ENCODE measurements at regions not wholly inside any gene's neighbourhood (a gene's known extent, or its start where the extent isn't known, plus 50 kb on each side); places are given as distances from the start of the nearest gene placed in this dataset.

- Histone ChIP-seq H3K79me1 (ENCODE audit: low read length) (no peaks in the 10 kb centered on the region), H2AK5ac (ENCODE audit: low read length) (no peak overlapping the region), H2BK15ac (replicated peaks; ENCODE audit: low read depth) (no peak overlapping the region), H3K4ac (ENCODE audit: low read depth, low read length) (no peak overlapping the region), H2BK5ac (ENCODE audit: low read length) (no peak overlapping the region), H4K5ac (ENCODE audit: low read length) (no peak overlapping the region), H3K27ac (ENCODE audit: low read depth, low read length) (no peak overlapping the region), H2BK120ac (ENCODE audit: low read depth, low read length) (no peak overlapping the region), H3K79me2 (ENCODE audit: control insufficient read depth, insufficient read depth, low read length) (no peaks in the 10 kb centered on the region), H3K36me3 (ENCODE audit: control insufficient read depth, insufficient read depth, low read length) (no peaks in the 10 kb centered on the region), H3K4me2 (ENCODE audit: low read length) (no peak overlapping the region), H3K4me1 (ENCODE audit: control insufficient read depth, low read depth, low read length) (no peaks in the 10 kb centered on the region), H3K56ac (ENCODE audit: low read length) (no peak overlapping the region), H3K9ac (ENCODE audit: low read length) (no peak overlapping the region), H3K27me3 (ENCODE audit: insufficient read depth, low read length, poor library complexity) (no peaks in the 10 kb centered on the region), H4K8ac (ENCODE audit: low read depth, low read length) (no peak overlapping the region), H3K18ac (ENCODE audit: low read length) (no peak overlapping the region), H3K23ac (ENCODE audit: low read length) (no peak overlapping the region), H3K4me3 (ENCODE audit: low read length) (no peak overlapping the region)
- no CpG with 5 or more reads among the region's 3 CpGs for WGBS (ENCODE audit: extremely low coverage, insufficient coverage, low lambda C conversion rate)
- DNase-seq = no peak
Measured at GRCh38 chr6:140478631-140479030, 1104.2 kb upstream of the CITED2 start.

- H2BK5ac ChIP-seq (ENCODE audit: low read length) = no peak overlapping the region
- no CpG with 5 or more reads among the region's 2 CpGs for WGBS (ENCODE audit: extremely low coverage, insufficient coverage, low lambda C conversion rate)
- H3K79me2 ChIP-seq (ENCODE audit: control insufficient read depth, insufficient read depth, low read length) = no peaks in the 10 kb centered on the region
Measured at GRCh38 chr6:140475086-140475485, 1100.6 kb upstream of the CITED2 start.

GRCh38 chr6:140464720-140465119 is 1090.3 kb upstream of the CITED2 start:
- Histone ChIP-seq H3K4me2 (ENCODE audit: low read length) (no peak overlapping the region), H3K4me3 (ENCODE audit: low read length) (no peak overlapping the region), H3K79me2 (ENCODE audit: control insufficient read depth, insufficient read depth, low read length) (no peaks in the 10 kb centered on the region), H2BK120ac (ENCODE audit: low read depth, low read length) (no peak overlapping the region), H3K23ac (ENCODE audit: low read length) (no peak overlapping the region), H3K36me3 (ENCODE audit: control insufficient read depth, insufficient read depth, low read length) (no peaks in the 10 kb centered on the region), H4K5ac (ENCODE audit: low read length) (no peak overlapping the region), H3K4me1 (ENCODE audit: control insufficient read depth, low read depth, low read length) (no peaks in the 10 kb centered on the region), H3K56ac (ENCODE audit: low read length) (no peak overlapping the region), H2AK5ac (ENCODE audit: low read length) (no peak overlapping the region), H3K9ac (ENCODE audit: low read length) (no peak overlapping the region), H3K4ac (ENCODE audit: low read depth, low read length) (no peak overlapping the region), H2BK5ac (ENCODE audit: low read length) (no peak overlapping the region), H3K79me1 (ENCODE audit: low read length) (no peaks in the 10 kb centered on the region), H2BK15ac (replicated peaks; ENCODE audit: low read depth) (no peak overlapping the region), H3K27me3 (ENCODE audit: insufficient read depth, low read length, poor library complexity) (no peaks in the 10 kb centered on the region), H3K27ac (ENCODE audit: low read depth, low read length) (no peak overlapping the region), H3K18ac (ENCODE audit: low read length) (no peak overlapping the region), H4K8ac (ENCODE audit: low read depth, low read length) (no peak overlapping the region)
- WGBS (ENCODE audit: extremely low coverage, insufficient coverage, low lambda C conversion rate) = 100% methylated on average over 1 of the region's 3 CpGs
- DNase-seq = no peak

More at GRCh38 chr6:140475086-140475485, 1100.6 kb upstream of the CITED2 start:
- H3K18ac ChIP-seq (ENCODE audit: low read length) = no peak overlapping the region
- H2AK5ac ChIP-seq (ENCODE audit: low read length) = no peak overlapping the region
- no peak overlapping the region for H4K5ac ChIP-seq (ENCODE audit: low read length)
- H3K23ac ChIP-seq (ENCODE audit: low read length) = no peak overlapping the region
- no peak overlapping the region for H3K56ac ChIP-seq (ENCODE audit: low read length)
- no peak overlapping the region for H3K4me2 ChIP-seq (ENCODE audit: low read length)
- H3K36me3 ChIP-seq (ENCODE audit: control insufficient read depth, insufficient read depth, low read length) = no peaks in the 10 kb centered on the region
- H3K9ac ChIP-seq (ENCODE audit: low read length) = no peak overlapping the region
- H3K79me1 ChIP-seq (ENCODE audit: low read length) = no peaks in the 10 kb centered on the region
- H2BK15ac ChIP-seq (replicated peaks; ENCODE audit: low read depth) = no peak overlapping the region
- no peak overlapping the region for H3K27ac ChIP-seq (ENCODE audit: low read depth, low read length)
- DNase-seq = no peak
- no peak overlapping the region for H4K8ac ChIP-seq (ENCODE audit: low read depth, low read length)
- no peak overlapping the region for H2BK120ac ChIP-seq (ENCODE audit: low read depth, low read length)
- H3K4me3 ChIP-seq (ENCODE audit: low read length) = no peak overlapping the region
- H3K4me1 ChIP-seq (ENCODE audit: control insufficient read depth, low read depth, low read length) = no peaks in the 10 kb centered on the region
- H3K27me3 ChIP-seq (ENCODE audit: insufficient read depth, low read length, poor library complexity) = no peaks in the 10 kb centered on the region
- H3K4ac ChIP-seq (ENCODE audit: low read depth, low read length) = no peak overlapping the region

DNA sequence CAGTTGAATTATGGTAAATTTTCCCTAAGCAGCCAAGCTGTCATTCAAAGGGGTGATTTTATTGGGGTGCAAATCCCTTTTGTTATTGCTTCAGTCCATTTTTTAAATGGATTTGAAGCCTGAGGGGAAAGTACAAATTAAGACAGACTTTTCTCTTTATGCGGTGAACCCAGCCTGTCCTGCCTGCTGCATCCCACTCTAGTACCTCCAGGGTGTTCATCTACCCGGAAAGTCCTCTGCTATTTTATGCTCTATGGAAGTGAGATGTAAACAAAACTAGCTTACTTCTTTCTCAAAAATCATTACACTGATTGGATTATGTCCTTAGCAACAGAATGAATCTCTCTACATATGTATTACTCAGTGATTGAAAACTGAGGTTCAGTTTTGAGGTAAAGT is 1088.9 kb upstream of the CITED2 start:
- Histone ChIP-seq H4K5ac (ENCODE audit: low read length) (no peak overlapping the region), H2BK120ac (ENCODE audit: low read depth, low read length) (no peak overlapping the region), H3K4ac (ENCODE audit: low read depth, low read length) (peak overlapping the region; percentile 36), H2AK5ac (ENCODE audit: low read length) (no peak overlapping the region), H3K4me1 (ENCODE audit: control insufficient read depth, low read depth, low read length) (no peaks in the 10 kb centered on the region), H3K27me3 (ENCODE audit: insufficient read depth, low read length, poor library complexity) (no peaks in the 10 kb centered on the region), H3K27ac (ENCODE audit: low read depth, low read length) (no peak overlapping the region), H2BK5ac (ENCODE audit: low read length) (no peak overlapping the region), H2BK15ac (replicated peaks; ENCODE audit: low read depth) (no peak overlapping the region), H3K9ac (ENCODE audit: low read length) (no peak overlapping the region), H3K79me1 (ENCODE audit: low read length) (no peaks in the 10 kb centered on the region), H3K36me3 (ENCODE audit: control insufficient read depth, insufficient read depth, low read length) (no peaks in the 10 kb centered on the region), H3K79me2 (ENCODE audit: control insufficient read depth, insufficient read depth, low read length) (no peaks in the 10 kb centered on the region), H3K23ac (ENCODE audit: low read length) (no peak overlapping the region), H3K4me2 (ENCODE audit: low read length) (no peak overlapping the region), H4K8ac (ENCODE audit: low read depth, low read length) (no peak overlapping the region), H3K56ac (ENCODE audit: low read length) (no peak overlapping the region), H3K18ac (ENCODE audit: low read length) (no peak overlapping the region), H3K4me3 (ENCODE audit: low read length) (no peak overlapping the region)
- WGBS (ENCODE audit: extremely low coverage, insufficient coverage, low lambda C conversion rate) = no CpG with 5 or more reads among the region's 2 CpGs
- DNase-seq = no peak

- Histone ChIP-seq H3K27ac (ENCODE audit: low read depth, low read length) (no peak overlapping the region), H3K36me3 (ENCODE audit: control insufficient read depth, insufficient read depth, low read length) (no peaks in the 10 kb centered on the region), H3K18ac (ENCODE audit: low read length) (no peak overlapping the region), H4K8ac (ENCODE audit: low read depth, low read length) (no peak overlapping the region), H3K4ac (ENCODE audit: low read depth, low read length) (no peak overlapping the region), H3K56ac (ENCODE audit: low read length) (no peak overlapping the region), H3K23ac (ENCODE audit: low read length) (no peak overlapping the region), H3K4me1 (ENCODE audit: control insufficient read depth, low read depth, low read length) (no peaks in the 10 kb centered on the region), H3K79me1 (ENCODE audit: low read length) (no peaks in the 10 kb centered on the region), H2BK15ac (replicated peaks; ENCODE audit: low read depth) (no peak overlapping the region), H3K4me3 (ENCODE audit: low read length) (no peak overlapping the region), H3K79me2 (ENCODE audit: control insufficient read depth, insufficient read depth, low read length) (no peaks in the 10 kb centered on the region), H4K5ac (ENCODE audit: low read length) (no peak overlapping the region), H3K27me3 (ENCODE audit: insufficient read depth, low read length, poor library complexity) (no peaks in the 10 kb centered on the region), H2BK5ac (ENCODE audit: low read length) (no peak overlapping the region), H2BK120ac (ENCODE audit: low read depth, low read length) (no peak overlapping the region), H3K4me2 (ENCODE audit: low read length) (no peak overlapping the region), H3K9ac (ENCODE audit: low read length) (no peak overlapping the region), H2AK5ac (ENCODE audit: low read length) (no peak overlapping the region)
- peak; percentile 78 for DNase-seq
- no CpG with 5 or more reads among the region's 3 CpGs for WGBS (ENCODE audit: extremely low coverage, insufficient coverage, low lambda C conversion rate)
Measured at GRCh38 chr6:140462453-140463311, 1088.2 kb upstream of the CITED2 start.

DNA sequence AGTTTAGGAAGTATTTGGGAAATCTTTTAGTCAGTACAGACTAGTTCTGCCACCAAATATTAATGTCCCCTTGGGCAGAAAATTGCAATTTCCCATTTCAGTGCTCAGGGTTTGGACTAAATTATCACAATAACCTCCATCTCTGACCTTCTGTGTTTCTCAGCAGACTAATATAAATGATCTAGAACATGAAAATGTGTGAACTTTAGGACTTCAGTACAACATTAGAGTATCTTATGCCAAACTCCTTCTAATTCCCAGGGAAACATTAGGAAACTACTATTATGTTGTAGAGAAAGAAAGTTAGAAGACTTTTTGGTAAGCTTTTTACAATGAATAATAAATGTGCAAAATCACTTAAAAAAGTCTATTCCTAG is 1087.6 kb upstream of the CITED2 start:
- Histone ChIP-seq H3K4me1 (ENCODE audit: control insufficient read depth, low read depth, low read length) (no peaks in the 10 kb centered on the region), H4K8ac (ENCODE audit: low read depth, low read length) (no peak overlapping the region), H3K4ac (ENCODE audit: low read depth, low read length) (no peak overlapping the region), H3K79me1 (ENCODE audit: low read length) (no peaks in the 10 kb centered on the region), H3K56ac (ENCODE audit: low read length) (no peak overlapping the region), H2BK15ac (replicated peaks; ENCODE audit: low read depth) (no peak overlapping the region), H2BK120ac (ENCODE audit: low read depth, low read length) (no peak overlapping the region), H4K5ac (ENCODE audit: low read length) (no peak overlapping the region), H3K27ac (ENCODE audit: low read depth, low read length) (no peak overlapping the region), H3K4me2 (ENCODE audit: low read length) (no peak overlapping the region), H3K23ac (ENCODE audit: low read length) (no peak overlapping the region), H3K36me3 (ENCODE audit: control insufficient read depth, insufficient read depth, low read length) (no peaks in the 10 kb centered on the region), H3K27me3 (ENCODE audit: insufficient read depth, low read length, poor library complexity) (no peaks in the 10 kb centered on the region), H3K18ac (ENCODE audit: low read length) (no peak overlapping the region), H3K4me3 (ENCODE audit: low read length) (no peak overlapping the region), H3K79me2 (ENCODE audit: control insufficient read depth, insufficient read depth, low read length) (no peaks in the 10 kb centered on the region), H2BK5ac (ENCODE audit: low read length) (no peak overlapping the region), H2AK5ac (ENCODE audit: low read length) (no peak overlapping the region), H3K9ac (ENCODE audit: low read length) (no peak overlapping the region)
- DNase-seq = no peak

All from mesendoderm (in vitro differentiated cells).